HEK293 (cell line): ENCODE measurements at regions not wholly inside any gene's neighbourhood (a gene's known extent, or its start where the extent isn't known, plus 50 kb on each side); places are given as distances from the start of the nearest gene placed in this dataset.

Experiments used
- BCL11A ChIP-seq: fragments of 450-650 bp; formaldehyde crosslinking; IDR thresholded peaks from 2 replicates; pipeline ENCODE4 v1.5.1; 2016; ENCODE audit warnings: low read depth, missing biosample characterization, missing genetic modification characterization
- CTCF ChIP-seq: fragments of 450-650 bp; formaldehyde crosslinking; IDR thresholded peaks from 2 replicates; pipeline ENCODE4 v1.5.1; 2016; ENCODE audit warnings: missing biosample characterization, missing genetic modification characterization
- KLF8 ChIP-seq: fragments of 450-650 bp; formaldehyde crosslinking; IDR thresholded peaks from 2 replicates; pipeline ENCODE4 v1.5.1; 2016; ENCODE audit warnings: missing biosample characterization, missing genetic modification characterization
- TCF7L2 ChIP-seq: IDR thresholded peaks from 2 replicates; pipeline ENCODE4 v1.6.1; 2011; ENCODE audit warnings: low read depth, mild to moderate bottlenecking, inconsistent platforms, low read length, moderate library complexity, borderline replicate concordance
- ZBTB44 ChIP-seq: fragments of 450-650 bp; IDR thresholded peaks from 2 replicates; pipeline ENCODE4 v1.5.1; 2018; ENCODE audit warnings: missing biosample characterization, mild to moderate bottlenecking, missing genetic modification characterization
- ZNF114 ChIP-seq: fragments of 450-650 bp; formaldehyde crosslinking; IDR thresholded peaks from 2 replicates; pipeline ENCODE4 v1.5.0; 2017; ENCODE audit warnings: missing biosample characterization, missing genetic modification characterization
- ZNF121 ChIP-seq: fragments of 450-650 bp; formaldehyde crosslinking; IDR thresholded peaks from 2 replicates; pipeline ENCODE4 v1.5.1; 2016; ENCODE audit warnings: missing biosample characterization, missing genetic modification characterization
- ZNF175 ChIP-seq: fragments of 450-650 bp; formaldehyde crosslinking; IDR thresholded peaks from 2 replicates; pipeline ENCODE4 v1.5.1; 2016; ENCODE audit warnings: missing biosample characterization, missing genetic modification characterization
- ZNF239 ChIP-seq: fragments of 450-650 bp; formaldehyde crosslinking; IDR thresholded peaks from 2 replicates; pipeline ENCODE4 v1.5.1; 2016; ENCODE audit warnings: missing biosample characterization, missing genetic modification characterization
- ZNF350 ChIP-seq: fragments of 450-650 bp; formaldehyde crosslinking; IDR thresholded peaks from 2 replicates; pipeline ENCODE4 v1.5.0; 2017; ENCODE audit warnings: missing biosample characterization, mild to moderate bottlenecking, missing genetic modification characterization
- ZNF510 ChIP-seq: fragments of 450-650 bp; formaldehyde crosslinking; IDR thresholded peaks from 2 replicates; pipeline ENCODE4 v1.5.1; 2018; ENCODE audit warnings: mild to moderate bottlenecking, missing genetic modification characterization, missing biosample characterization; ENCODE audit not compliant: insufficient replicate concordance
- ZSCAN23 ChIP-seq: fragments of 450-650 bp; formaldehyde crosslinking; IDR thresholded peaks from 2 replicates; pipeline ENCODE4 v1.5.1; 2016; ENCODE audit warnings: missing biosample characterization, missing genetic modification characterization

- TF ChIP-seq ZSCAN23 (tag by site-specific recombination) (no peak), ZNF239 (tag by site-specific recombination) (no peak), ZNF510 (tag by site-specific recombination) (no peak), ZNF114 (tag by site-specific recombination) (no peak), ZNF350 (tag by site-specific recombination) (no peak), BCL11A (no peak), ZBTB44 (no peak), ZNF175 (tag by site-specific recombination) (no peak), CTCF (tag by site-specific recombination) (no peak), KLF8 (tag by site-specific recombination) (no peak), TCF7L2 (no peak), ZNF121 (tag by site-specific recombination) (no peak)
Measured at GRCh38 chr10:130409931-130410330, 273.7 kb downstream of the GLRX3 start.
